ENCODE measurements at regions not wholly inside any gene's neighbourhood (a gene's known extent, or its start where the extent isn't known, plus 50 kb on each side); places are given as distances from the start of the nearest gene placed in this dataset.

DNA sequence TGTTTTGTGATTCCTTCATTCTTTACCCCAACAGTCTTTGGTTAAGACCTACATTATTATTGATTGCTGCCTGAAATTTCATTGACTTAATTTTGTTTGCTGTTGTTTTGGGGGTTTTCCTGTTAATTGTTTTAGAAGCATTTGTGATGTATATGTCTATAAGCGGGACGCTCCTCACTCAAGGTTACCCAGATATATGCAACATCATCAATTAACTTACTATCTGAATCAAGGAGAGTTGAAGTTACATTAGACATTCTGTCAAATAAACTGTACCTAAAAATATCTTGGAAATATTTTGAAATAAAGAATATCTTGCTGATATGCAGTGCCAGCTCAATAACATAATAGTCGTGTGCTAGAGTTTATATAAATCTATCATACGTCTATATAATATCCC is 125.9 kb upstream of the CDH18 start:
- H2BK15ac ChIP-seq (ENCODE audit: low read depth, low read length): no peak overlapping the region
- H4K91ac ChIP-seq (ENCODE audit: insufficient read length, low read depth, low read length): no peak overlapping the region
- no peaks in the 10 kb centered on the region for H3K9me3 ChIP-seq (ENCODE audit: control insufficient read depth, low read depth, low read length)
- DNase-seq: no peak
- H3K79me1 ChIP-seq (ENCODE audit: insufficient read depth, low read depth, low read length, poor library complexity, severe bottlenecking): no peaks in the 10 kb centered on the region
- H3K23me2 ChIP-seq (ENCODE audit: insufficient read length, low read depth, low read length, poor library complexity, severe bottlenecking): no peaks in the 10 kb centered on the region
- H3K27me3 ChIP-seq (ENCODE audit: insufficient read depth, low read length): no peaks in the 10 kb centered on the region
- no peak overlapping the region for H3K4ac ChIP-seq (ENCODE audit: low read depth, low read length)
- H3K9ac ChIP-seq (ENCODE audit: extremely low read depth, insufficient read length, low read length): no peak overlapping the region
- no peaks in the 10 kb centered on the region for H3K27me3 Mint-ChIP-seq (ENCODE audit: low read depth)
- H3K36me3 Mint-ChIP-seq (ENCODE audit: insufficient read depth in 1 of 3, low read depth in 3 of 3): no peaks in the 10 kb centered on the region
- no peak overlapping the region for H3K4me3 Mint-ChIP-seq
- no peak overlapping the region for H4K8ac ChIP-seq (replicated peaks; ENCODE audit: insufficient read length, low read depth, low read length)
- no peak overlapping the region for H2AFZ ChIP-seq (ENCODE audit: low read length)
- TF ChIP-seq, protein P1, sequence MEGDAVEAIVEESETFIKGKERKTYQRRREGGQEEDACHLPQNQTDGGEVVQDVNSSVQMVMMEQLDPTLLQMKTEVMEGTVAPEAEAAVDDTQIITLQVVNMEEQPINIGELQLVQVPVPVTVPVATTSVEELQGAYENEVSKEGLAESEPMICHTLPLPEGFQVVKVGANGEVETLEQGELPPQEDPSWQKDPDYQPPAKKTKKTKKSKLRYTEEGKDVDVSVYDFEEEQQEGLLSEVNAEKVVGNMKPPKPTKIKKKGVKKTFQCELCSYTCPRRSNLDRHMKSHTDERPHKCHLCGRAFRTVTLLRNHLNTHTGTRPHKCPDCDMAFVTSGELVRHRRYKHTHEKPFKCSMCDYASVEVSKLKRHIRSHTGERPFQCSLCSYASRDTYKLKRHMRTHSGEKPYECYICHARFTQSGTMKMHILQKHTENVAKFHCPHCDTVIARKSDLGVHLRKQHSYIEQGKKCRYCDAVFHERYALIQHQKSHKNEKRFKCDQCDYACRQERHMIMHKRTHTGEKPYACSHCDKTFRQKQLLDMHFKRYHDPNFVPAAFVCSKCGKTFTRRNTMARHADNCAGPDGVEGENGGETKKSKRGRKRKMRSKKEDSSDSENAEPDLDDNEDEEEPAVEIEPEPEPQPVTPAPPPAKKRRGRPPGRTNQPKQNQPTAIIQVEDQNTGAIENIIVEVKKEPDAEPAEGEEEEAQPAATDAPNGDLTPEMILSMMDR (conservative IDR thresholded peaks at IDR 0.05): no peak
- H3K27ac ChIP-seq (ENCODE audit: insufficient read length, low read depth, low read length): no peak overlapping the region
- no peak overlapping the region for H3K18ac ChIP-seq (ENCODE audit: insufficient read length, low read depth, low read length)
- no peak overlapping the region for H3K56ac ChIP-seq (ENCODE audit: insufficient read length, low read depth, low read length)
- no peaks in the 10 kb centered on the region for H3K79me2 ChIP-seq (ENCODE audit: insufficient read depth, low read length)
- H3K27ac Mint-ChIP-seq: no peak overlapping the region
- no peak overlapping the region for H3K23ac ChIP-seq (ENCODE audit: insufficient read length, low read depth, low read length)
- H3K14ac ChIP-seq (ENCODE audit: insufficient read depth, low read length): no peak overlapping the region
- H4K20me1 ChIP-seq (ENCODE audit: control insufficient read depth, insufficient read depth, insufficient read length): no peaks in the 10 kb centered on the region
- H2AK5ac ChIP-seq (ENCODE audit: insufficient read length, low read length): no peak overlapping the region
- WGBS (ENCODE audit: extremely low coverage, insufficient read length, low lambda C conversion rate): no CpG with 5 or more reads among the region's 4 CpGs
- H3K4me1 ChIP-seq (ENCODE audit: insufficient read depth, low read length): peaks cover 2% of the 10 kb centered on the region; the same call in 1 of the 2 replicates
- no peak overlapping the region for H4K5ac ChIP-seq (ENCODE audit: insufficient read length, low read depth, low read length)
- no peak overlapping the region for H2BK12ac ChIP-seq (ENCODE audit: insufficient read length, low read depth, low read length)
- H2BK5ac ChIP-seq (ENCODE audit: insufficient read length, low read length): no peak overlapping the region
- H3T11ph ChIP-seq (ENCODE audit: low read length): no peak overlapping the region
- no peaks in the 10 kb centered on the region for H3K9me3 Mint-ChIP-seq
- no peak overlapping the region for H3K4me2 ChIP-seq (ENCODE audit: insufficient read depth, insufficient read length, low read length)
- H2BK120ac ChIP-seq (ENCODE audit: low read depth, low read length, poor library complexity, severe bottlenecking): no peak overlapping the region
- H3K4me1 Mint-ChIP-seq: peaks cover 9 to 12% of the 10 kb centered on the region in 2 experiments
- H2BK20ac ChIP-seq (ENCODE audit: low read depth, low read length, poor library complexity, severe bottlenecking): no peak overlapping the region
